LHCN-M2 (cell line): ENCODE measurements at regions not wholly inside any gene's neighbourhood (a gene's known extent, or its start where the extent isn't known, plus 50 kb on each side); places are given as distances from the start of the nearest gene placed in this dataset.

Experiments used
- DNase-seq: peaks from one replicate; pipeline ENCODE4 v3.0.0-alpha.2; 2012; ENCODE audit warnings: low read depth

DNA sequence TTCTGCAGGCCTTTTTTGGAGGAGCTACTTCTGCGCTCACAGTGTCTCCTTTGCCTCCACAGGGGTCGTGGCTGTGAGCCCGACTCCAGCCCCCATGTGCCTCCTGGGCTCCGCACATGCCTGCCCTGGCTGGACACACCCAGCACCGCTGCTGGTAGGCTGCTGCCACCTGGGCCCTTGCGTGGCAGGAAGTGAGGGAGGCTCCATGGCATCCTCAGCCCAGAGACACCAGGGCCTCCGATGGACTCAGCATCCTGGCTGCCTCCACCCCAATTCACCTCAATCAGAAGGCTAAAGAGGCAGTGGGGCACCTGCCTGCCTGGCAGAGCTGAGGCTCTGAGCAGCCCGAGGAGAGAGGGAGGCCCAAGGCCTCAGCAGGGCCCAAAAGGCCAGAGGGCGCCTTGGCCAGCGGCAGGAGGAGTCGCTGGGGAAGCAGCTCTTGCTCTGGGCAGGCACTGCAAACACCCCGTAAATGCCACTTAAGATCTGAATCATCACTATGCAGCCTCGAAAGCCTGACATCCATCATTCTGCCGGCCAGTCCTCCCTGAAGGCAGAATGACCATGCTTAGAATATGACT, 68.3 kb upstream of the OTOS start:
- DNase-seq, result no peak

DNA sequence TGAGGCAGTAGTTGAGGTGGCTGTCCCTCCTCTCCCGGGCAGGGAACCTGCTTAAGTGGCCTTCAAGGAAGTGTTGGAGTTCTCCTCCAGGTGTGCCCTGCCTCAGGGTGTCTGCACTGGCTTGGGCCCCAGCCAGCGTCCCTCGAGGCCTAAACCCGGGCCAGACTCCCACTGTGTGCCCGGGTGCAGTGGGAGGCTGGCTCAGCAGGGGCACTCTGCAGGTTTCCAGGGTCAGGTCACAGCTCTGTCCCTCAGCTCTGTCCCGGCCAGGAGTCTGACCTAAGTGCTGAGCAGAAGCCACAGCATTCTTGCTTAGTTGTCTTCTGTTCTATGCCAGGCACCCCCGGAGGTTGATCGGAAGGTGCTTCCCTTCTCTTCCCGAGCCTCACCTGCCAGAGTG, 69.0 kb upstream of the OTOS start:
- no peak for DNase-seq

DNA sequence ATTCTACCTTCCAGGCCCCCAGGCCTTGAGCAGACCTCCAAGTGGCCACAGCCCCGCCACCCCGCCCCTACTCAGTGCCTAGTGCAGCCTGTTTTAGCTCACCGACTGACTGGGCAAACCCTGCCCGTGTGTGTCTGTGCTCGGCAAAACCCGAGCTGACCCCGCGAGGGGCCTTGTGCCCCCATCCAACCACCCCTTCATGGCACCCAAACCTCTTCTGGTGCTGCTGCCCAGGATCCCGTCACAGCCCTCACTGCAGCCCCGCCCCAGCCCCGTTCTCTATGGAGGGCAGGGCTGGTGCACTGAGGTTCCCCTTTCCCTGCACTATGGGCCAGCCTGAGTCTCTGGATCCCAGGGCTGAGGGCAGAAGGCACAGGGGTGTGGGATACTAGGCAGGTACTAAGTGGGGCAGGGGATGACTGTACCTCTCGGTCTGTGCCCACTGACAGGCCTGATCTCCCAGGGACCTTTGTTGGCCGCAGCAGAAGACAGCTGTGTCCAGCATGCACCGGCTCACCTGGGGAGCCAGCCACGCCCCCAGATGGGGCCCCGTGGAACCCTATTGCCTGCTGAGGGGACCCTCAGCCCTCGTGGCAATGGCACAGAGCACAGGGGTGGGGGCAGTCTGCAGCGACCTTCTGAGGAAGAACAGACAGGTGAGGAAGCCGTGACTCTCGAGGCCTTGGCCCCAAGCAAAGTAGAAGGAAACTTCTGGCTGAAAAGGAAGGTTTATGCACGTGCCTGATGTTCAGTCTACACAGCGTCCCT, 69.9 kb upstream of the OTOS start:
- no peak for DNase-seq

DNA sequence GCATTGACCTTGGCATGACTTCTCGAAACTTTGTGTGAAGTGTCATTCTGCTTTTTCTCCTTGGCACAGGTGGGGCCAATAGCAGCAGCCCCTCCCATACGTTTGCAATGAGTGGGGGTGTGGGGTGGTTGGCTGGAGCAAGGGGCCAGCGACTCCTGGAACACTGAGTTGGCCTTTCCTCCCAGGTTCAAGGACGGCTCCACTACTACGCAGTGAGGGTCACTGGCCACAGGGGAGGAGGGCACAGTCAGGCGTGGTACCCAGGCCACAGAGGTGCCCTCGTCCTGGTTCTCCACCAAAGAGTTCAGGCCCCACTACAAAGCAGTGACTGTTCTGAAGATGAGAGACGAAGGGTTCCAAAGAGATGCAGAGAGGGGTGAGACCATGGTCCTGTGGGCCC, 70.6 kb upstream of the OTOS start:
- DNase-seq, result no peak

DNA sequence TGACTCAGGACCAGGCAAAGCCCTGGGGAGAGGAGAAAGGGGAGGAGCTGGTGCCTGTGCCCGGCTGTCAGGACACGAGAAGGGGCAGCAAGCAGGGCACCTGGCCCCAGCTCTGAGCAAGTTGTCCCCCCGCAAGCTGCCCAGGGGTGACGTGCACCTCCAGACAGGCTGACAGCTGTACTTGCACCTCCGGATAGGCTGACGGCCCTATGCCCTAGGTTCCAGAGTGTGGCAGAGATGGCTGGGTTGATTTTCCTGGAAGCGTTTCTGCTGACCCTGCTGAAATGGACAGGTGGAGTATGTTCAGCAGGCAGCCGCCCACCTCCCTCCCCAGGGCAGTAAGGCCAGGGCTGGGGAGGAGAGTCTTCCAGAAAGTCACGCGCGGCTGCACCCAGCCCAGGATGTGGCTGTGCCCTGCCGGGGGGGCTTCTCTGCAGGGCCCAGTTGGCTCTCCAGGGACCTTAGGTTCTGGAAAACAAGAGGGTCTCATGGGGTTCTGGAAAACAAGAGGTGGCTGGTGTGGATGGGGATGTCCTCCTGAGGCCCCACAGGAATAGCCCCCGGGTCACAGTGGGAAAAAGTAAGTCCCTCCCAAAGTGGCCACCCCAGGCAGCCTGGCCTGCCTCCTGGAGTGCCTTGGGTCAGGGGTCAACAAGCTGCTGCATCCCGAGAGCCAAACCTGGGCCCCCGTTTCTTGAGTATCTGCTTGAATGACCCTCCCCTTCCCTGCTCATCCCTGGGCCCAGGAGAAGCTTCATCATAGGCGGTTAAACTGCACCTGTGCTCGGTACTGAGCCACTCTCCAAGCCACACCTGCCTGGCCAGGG, 71.4 kb upstream of the OTOS start:
- DNase-seq, result no peak

DNA sequence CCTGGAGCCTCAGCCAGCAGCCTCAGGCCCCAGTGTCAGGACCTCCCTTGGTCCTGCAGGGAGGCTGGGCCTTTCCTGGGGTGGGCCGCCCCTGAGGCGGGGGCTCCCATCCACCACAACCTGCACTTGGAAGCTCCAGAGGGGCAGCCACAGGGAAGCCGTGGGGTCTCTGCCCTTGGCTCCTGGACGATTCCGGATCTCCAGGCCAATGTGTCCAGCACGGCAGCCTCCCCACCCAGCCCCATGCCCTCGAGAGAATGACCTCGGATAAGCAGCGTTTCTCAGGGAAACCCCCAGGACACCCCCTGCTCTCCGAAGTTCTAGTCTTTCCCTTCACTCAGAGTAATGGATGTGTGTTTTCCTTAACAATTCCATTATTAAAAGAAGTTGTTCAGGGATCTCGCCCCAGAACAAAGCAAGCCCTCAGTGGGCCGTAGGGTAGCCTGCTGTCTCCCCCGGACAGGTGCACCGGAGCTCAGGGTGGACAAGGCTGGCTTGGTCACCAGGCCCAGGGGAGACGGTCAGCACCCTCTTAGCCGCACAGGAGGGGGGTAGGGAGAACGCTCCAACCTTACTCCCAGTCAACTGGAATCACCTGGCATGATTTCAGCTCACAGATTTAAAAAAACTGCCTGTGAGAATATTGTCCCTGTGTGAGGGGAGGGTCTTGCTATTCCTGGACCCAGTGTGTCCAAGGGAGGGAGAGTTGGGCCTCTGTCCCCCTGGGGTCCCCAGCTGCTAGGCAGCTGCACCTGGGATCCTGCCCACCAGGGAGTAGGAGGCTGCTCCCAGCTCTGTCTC, 72.2 kb upstream of the OTOS start:
- no peak for DNase-seq

DNA sequence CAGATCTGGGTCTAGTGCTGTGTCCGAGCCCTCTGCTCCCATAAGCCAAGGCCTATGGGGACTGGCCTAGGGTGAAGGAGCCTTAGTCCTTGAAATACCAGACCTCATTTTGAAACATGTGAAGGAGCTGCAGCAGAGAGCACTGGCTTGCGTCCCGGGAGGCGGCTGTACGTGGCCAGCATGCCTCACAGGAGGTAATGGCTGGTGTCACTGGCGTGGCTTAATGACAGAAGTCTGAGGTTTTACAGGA, 72.7 kb upstream of the OTOS start:
- DNase-seq, result no peak

DNA sequence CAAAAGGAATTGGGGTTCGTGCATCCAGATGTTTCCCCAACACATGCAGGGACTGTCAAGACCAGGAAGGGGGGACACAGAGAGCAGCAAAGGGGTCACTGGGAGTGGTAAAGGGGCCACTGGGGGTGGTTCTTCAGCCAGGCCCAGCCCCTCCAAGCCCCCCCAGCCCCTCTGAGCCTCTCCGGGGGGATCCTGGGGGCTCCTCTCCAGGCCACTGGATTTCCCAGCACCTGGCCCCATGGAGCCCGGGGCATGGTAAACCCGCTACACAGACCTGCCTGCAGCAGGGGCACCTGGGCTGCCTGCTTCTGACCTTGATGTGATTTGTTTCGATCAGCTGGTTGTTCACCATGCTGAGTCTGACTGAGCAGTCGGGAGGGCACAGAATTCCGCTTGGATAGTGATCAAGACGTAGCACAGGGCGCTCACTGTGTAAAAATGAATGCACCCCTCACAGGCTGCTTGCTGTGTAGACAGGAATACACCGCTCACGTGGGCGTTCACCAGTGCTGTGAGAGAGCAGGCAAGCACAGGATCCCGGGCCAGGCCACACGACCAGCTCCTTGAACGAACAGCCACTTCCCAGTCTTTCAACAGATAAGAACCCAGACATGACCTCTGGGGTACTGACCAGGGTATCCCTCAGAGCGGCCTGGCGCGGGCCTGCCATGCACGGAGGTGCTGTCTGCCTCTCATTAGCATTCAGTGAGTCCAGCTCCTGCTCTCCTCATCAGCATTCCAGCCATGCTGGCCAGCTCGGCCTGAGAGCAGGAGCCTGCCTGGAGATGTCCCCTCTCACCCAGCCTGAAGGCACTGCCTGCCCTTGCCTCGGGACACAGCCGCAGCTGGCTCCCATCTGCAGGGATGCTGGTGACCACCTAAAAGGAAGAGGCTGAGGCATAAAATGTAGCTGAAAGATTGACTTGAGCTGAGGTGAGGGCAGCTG, 73.3 kb upstream of the OTOS start:
- DNase-seq, result no peak

DNA sequence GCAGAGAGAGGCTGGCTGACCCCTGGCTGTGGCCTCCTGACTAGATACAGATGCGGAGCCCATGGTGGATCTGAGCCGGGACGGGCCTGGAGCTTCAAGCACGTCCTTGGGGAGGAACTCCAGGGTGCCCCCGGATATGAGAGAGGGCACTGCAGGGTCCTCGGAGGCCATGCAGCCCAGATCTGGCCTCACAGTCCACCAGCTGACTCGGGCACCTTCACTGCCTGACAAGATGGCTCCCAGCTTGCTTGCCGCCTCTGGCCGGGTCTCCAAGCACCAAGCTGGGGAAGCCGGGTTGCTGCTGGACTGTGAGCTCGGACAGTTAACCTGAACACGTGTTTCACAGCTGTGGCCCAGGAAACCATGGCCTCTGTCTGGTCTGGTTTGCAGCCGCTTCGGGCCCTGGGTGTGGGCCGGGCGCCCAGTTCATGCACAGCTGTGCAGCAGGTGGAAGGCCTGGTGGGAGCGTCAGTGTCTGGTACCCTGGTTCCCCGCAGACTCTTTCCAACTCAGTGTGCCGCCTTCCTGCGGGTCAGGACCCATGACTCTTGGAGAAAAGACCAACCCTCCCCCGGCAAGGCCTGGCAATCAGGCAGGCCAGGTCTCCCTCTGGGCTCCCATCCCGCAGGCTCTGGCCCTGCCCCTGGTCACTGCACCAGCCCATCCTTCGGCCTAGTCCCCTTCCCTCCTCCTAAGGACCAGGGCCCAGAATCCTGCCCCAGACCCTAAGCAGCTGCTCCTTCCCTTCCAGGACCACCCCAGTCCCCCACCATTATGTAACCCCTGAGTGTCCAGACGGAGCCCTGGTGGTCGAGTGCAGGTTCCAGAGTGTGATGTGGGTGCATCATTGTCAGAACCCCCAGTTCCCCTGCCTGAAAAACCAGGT, 74.6 kb upstream of the OTOS start:
- DNase-seq, result no peak

DNA sequence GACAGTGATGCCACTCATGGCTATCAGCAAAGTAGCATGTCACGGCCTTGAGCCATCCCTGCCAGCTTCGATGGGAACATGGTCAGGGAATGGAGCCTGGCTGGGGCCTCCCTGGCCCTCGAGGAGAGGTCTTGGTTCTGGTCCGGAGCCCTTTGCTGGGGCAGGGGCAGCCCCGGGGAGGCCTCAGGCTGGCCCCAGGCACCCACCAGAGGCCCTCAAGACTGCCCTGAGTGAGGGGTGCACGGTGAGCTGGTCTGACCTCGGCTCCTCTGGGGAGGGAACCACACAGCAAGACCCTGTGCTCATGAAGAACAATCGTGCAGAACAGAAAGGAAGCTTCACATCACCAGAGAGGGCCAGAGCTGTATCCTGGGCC, 75.2 kb upstream of the OTOS start:
- no peak for DNase-seq

DNA sequence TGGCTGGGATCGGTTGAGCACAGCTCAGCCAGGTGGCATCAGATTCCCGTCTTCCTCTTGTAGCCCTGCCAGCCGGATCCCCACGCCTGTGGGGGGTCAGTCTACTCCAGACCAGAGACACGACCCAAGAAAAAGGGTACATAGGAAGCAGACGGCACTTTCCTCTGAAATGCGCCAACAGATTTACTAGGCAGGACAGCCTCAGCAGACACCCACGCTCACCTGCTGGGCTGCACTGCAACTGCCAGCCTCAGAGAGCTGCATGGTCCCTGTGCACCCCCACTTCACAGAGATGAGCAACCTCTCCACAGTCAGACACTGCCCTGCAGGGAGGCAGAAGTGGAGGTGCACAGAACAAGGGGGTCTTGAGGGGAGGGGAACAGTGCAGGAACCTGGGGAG, 75.7 kb upstream of the OTOS start:
- no peak for DNase-seq

DNA sequence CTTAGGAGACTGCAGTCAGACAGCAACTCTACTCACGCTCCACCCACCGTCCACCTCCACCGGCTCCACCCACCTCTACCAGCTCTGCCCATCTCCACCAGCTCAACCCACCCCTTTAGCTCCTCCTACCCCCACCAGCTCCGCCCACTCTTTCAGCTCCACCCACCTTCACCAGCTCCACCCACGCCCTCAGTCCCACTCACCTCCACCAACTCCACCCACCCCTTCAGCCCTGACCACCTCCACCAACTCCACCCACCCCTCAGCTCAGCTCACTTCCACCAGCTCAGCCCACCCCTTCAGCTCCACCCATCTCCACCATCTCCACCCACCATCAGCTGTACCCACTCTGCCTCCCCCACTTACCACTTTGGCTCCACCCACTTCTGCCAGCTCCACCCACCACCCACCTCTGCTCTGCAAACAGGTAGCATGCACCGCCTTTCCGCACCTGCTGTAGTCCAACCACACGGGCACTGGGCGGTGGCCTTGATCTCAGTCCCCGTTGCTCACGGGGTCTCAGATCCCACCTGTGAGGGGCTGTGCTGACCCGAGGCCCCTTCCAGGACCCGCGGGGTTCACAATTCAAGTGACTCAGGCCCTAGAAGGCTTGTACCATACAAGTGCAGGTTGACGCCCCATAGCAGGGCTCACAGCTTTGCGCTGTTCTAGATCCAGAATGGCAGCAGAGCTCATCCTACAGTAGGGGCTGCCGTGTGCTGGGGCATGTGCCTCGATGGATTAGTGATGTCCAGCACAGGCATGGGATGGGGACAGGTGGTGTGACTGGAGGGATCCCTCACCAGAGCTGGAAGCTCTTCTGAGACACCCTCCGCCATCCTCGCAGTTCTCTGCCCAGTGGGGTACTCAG, 77.2 kb upstream of the OTOS start:
- no peak for DNase-seq

DNA sequence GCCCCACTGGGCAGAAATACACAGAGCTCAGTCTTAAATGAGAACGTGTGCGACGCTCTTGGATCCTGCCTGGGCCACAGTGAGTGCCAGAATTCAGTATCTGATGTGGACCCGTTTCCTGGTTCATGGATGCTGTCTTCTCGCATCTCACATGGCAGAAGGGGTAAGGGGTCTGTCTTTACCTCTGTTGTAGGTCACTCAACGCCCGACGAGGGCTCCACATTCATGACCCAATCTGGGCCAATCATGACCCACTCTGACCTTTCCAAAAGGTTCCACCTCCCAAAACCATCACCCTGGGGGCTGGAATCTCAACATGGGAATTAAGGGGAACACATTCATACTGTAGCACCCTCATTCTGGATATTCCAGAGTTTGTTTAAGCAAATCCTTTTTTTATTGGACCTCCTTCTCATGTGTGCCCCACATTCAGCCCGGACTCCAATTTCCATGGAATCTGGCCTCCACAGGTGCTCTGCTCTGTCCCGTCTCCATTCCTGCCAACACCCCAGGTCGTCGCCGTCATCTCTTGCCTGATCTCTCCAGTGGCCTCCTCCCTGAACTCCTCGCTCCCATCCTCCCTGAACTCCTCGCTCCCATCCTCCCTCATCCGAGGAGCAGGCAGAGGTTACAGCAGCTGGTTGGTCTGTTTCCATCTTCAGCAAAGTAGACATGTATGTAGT, 78.9 kb upstream of the OTOS start:
- no peak for DNase-seq

DNA sequence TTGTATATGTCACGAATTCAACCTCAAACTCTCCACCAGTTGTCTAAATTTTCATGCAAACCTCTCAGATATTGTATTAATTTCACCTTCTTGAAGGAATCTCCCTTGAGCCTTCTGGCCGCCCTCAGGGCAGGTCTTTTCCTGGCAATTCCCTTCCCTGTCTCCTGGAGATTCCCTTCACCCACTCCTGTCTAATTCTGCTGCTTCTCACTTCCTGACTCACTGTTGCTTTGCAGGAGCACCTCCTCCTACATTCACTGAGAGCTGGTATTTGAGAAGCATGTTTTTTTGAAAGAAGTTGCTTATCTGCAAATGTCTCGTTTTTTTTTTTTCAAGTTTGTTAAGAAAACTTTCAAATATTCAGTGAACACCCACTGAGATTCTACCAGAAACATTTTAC, 79.9 kb upstream of the OTOS start:
- no peak for DNase-seq

DNA sequence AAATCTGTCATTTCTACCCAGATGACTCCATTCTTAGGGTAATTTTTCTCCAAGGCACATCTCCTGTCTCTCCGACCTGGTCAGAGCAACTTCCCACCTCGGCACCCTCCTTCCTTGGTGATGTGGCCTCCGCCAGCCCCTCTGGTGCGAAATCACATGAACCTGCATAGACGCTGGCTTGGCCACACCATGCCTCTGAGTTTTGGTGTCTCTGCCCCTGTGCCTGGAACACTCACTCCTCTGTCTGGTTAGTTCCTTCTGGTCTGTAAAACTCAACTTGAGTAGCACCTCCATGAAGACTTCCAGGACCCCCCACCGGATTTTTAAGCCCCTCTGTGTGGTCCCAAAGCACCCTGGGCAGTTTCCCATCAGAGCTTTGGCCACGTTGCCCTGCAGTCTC, 83.2 kb upstream of the OTOS start:
- no peak for DNase-seq

DNA sequence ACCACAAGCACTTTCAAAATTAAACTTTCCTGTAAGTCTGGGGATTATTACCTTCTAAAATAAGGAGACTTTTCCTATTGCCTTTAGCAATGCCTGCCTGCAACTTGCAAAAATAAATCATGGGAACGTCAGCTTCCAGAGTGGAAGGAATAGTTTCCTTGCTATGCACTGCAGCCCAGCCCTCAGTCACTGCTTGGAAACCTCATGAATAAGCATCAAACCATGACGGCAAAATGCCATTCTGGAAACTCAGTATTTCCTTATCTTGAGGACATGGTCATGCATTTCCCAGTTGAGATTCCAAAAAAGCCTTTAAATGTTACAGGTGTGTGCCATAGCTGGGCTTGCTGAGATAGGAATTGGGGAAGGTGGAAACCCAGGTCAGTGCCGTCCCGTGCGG, 84.2 kb upstream of the OTOS start:
- DNase-seq, result no peak

DNA sequence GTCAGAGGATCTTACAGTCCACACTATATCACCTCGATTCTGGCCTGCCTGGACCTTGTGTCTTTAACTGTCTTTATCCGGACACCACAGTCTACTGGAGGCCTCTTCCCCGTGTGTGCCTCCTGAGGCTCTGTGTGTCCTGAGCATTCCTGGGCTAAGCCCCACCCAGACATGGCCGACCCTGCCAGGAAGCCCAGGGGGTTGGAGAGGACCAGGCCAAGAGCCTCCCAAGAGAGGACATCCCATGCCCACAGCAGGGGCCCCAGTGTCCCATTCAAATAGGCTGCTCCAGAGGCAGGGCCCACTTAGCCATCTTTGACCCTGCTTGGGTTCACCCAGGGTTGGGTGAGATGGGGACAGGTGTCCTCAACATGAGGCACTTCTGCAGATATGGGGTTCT, 84.7 kb upstream of the OTOS start:
- DNase-seq, result no peak

DNA sequence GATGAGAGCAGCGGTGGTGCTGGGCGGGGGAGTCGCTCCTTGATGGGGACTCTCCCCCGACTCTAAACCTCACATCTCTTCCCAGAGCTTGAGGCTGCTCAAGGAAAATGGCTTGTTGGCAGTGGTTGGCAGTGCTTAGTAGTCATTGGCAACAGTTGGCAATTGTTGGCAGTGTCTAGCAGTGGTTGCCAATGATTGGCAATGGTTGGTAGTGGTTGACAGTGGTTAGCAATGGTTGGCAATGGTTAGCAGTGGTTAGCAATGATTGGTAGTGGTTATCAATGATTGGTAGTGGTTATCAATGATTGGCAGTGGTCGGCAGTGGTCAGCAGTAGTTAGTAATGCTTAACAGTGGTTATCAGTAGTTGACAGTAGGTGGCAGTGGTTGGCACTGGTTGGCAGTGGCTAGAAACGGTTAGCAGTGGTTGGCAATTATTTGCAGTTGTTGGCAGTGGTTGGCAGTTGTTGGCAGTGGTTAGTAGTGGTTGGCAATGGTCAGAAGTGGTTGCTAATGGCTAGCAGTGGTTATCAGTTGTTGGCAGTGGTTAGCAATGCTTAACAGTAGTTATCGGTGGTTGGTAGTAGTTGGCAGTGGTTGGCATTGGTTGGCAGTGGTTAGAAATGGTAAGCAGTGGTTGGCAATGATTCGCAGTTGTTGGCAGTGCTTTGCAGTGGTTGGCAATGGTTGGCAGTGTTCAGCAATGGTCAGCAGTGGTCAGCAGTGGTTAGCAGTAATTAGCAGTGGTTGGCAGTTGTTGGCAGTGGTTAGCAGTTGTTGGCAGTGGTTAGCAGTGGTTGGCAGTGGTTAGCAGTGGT, 85.4 kb upstream of the OTOS start:
- no peak for DNase-seq
